Endothelial cell of umbilical vein (primary cell): ENCODE measurements at regions not wholly inside any gene's neighbourhood (a gene's known extent, or its start where the extent isn't known, plus 50 kb on each side); places are given as distances from the start of the nearest gene placed in this dataset.

ENCODE experiments used
- BruUV-seq: library from RNA; stranded (reverse); fragments of 400-500 nt; replicated peaks from 2 replicates; lab custom pipeline; 2021; lab: Mats Ljungman, UMichigan
- CTCF ChIA-PET: fragments of 300-600, 350-600 bp; sonication (Branson Sonifier 250); formaldehyde crosslinking; loops from one replicate; lab custom pipeline; 2021; ENCODE audit warnings: antibody characterized with exemption, inconsistent platforms; lab: Charles Lee
- POLR2A ChIA-PET: fragments of 300-600, 350-600 bp; sonication (Branson Sonifier 250); formaldehyde crosslinking; loops from one replicate; lab custom pipeline; 2021; ENCODE audit warnings: antibody characterized with exemption, inconsistent platforms; lab: Charles Lee
- DNase-seq: peaks from one replicate; pipeline ENCODE4 v3.0.0-alpha.2; 2011; ENCODE audit warnings: low read depth, low spot score
- FAIRE-seq: peaks from 2 replicates; lab custom pipeline; 2011; peaks lifted over from hg19 to GRCh38; lab: Jason Lieb, UNC
- H2AFZ ChIP-seq: 2 replicates; pipeline ENCODE4 v1.6.0; 2012; ENCODE audit warnings: low read depth, low read length, control low read depth, inconsistent platforms
- H3K27ac ChIP-seq: 2 replicates; pipeline ENCODE4 v1.5.1; 2011; ENCODE audit warnings: low read depth, mild to moderate bottlenecking, control low read depth, low read length, moderate library complexity; ENCODE audit not compliant: insufficient read depth
- H3K27me3 ChIP-seq, 2 experiments: 2 replicates each; pipeline versions ENCODE4 v1.6.0 to v1.6.1; 2011; ENCODE audit warnings: low read length in 2 of 2, mixed read lengths in 1 of 2; ENCODE audit not compliant: control insufficient read depth in 2 of 2, insufficient read depth in 2 of 2
- H3K36me3 ChIP-seq, 2 experiments: 2 replicates in 1 of 2; 3 replicates in 1 of 2; pipeline ENCODE4 v1.5.1; 2011; ENCODE audit warnings: low read length in 2 of 2, mild to moderate bottlenecking in 1 of 2, moderate library complexity in 1 of 2; ENCODE audit not compliant: control insufficient read depth in 2 of 2, insufficient read depth in 2 of 2; ENCODE audit errors: extremely low read depth in 1 of 2
- H3K4me1 ChIP-seq: 3 replicates; pipeline ENCODE4 v1.5.1; 2011; ENCODE audit warnings: mild to moderate bottlenecking, low read length; ENCODE audit not compliant: control insufficient read depth, insufficient read depth; ENCODE audit errors: extremely low read depth
- H3K4me2 ChIP-seq: 2 replicates; pipeline ENCODE4 v1.6.1; 2011; ENCODE audit warnings: low read length, control low read depth, mixed read lengths; ENCODE audit not compliant: insufficient read depth
- H3K4me3 ChIP-seq, 3 experiments: fragments of 200-600 bp in 1 of 3; sonication (generic), shearing (Covaris generic) in 1 of 3; replicated peaks in 1 of 3; 2 replicates each; pipeline ENCODE4 v1.5.1; 2011 to 2016; ENCODE audit warnings: control low read depth in 3 of 3, low read length in 3 of 3, mild to moderate bottlenecking in 2 of 3, inconsistent platforms in 1 of 3, low read depth in 1 of 3, moderate library complexity in 1 of 3; ENCODE audit not compliant: insufficient read depth in 1 of 3
- H3K79me2 ChIP-seq: 2 replicates; pipeline ENCODE4 v1.6.0; 2012; ENCODE audit warnings: low read length, inconsistent platforms; ENCODE audit not compliant: control insufficient read depth, insufficient read depth
- H3K9ac ChIP-seq: replicated peaks from 2 replicates; pipeline ENCODE3; 2011; ENCODE audit warnings: low read length, control low read depth; ENCODE audit not compliant: insufficient read depth; ENCODE audit errors: extremely low read depth
- H3K9me1 ChIP-seq: replicated peaks from 3 replicates; pipeline ENCODE4 v1.6.0; 2011; ENCODE audit warnings: mild to moderate bottlenecking, low read length; ENCODE audit not compliant: control insufficient read depth, insufficient read depth; ENCODE audit errors: extremely low read depth
- H3K9me3 ChIP-seq: replicated peaks from 2 replicates; pipeline ENCODE4 v1.5.1; 2012; ENCODE audit warnings: low read length, inconsistent platforms; ENCODE audit not compliant: control insufficient read depth, insufficient read depth
- H4K20me1 ChIP-seq: replicated peaks from 2 replicates; pipeline ENCODE3; 2011; ENCODE audit warnings: mild to moderate bottlenecking, low read length; ENCODE audit not compliant: control insufficient read depth, insufficient read depth; ENCODE audit errors: extremely low read depth
- CTCF ChIP-seq, 2 donors: IDR thresholded peaks; 1 replicate in 1 of 2; 2 replicates in 1 of 2; pipeline ENCODE4 v1.5.1; 2011; ENCODE audit warnings: low read length in 2 of 2, mild to moderate bottlenecking in 2 of 2, moderate library complexity in 2 of 2, control low read depth in 1 of 2, inconsistent platforms in 1 of 2, low read depth in 1 of 2; ENCODE audit not compliant: insufficient read depth in 1 of 2; ENCODE audit errors: extremely low read depth in 1 of 2
- FOS ChIP-seq: IDR thresholded peaks from 2 replicates; pipeline ENCODE4 v1.6.1; 2011; ENCODE audit warnings: mild to moderate bottlenecking, low read length, moderate library complexity, borderline replicate concordance; ENCODE audit not compliant: insufficient read depth
- GATA2 ChIP-seq: IDR thresholded peaks from 2 replicates; pipeline ENCODE4 v1.7.0; 2011; ENCODE audit warnings: low read depth, mild to moderate bottlenecking, moderate library complexity, mixed read lengths, low read length; ENCODE audit not compliant: insufficient read length, insufficient read depth
- JUN ChIP-seq: IDR thresholded peaks from 2 replicates; pipeline ENCODE4 v1.6.1; 2011; ENCODE audit warnings: borderline replicate concordance, low read depth; ENCODE audit not compliant: insufficient read length, insufficient read depth
- POLR2A ChIP-seq: IDR thresholded peaks from 2 replicates; pipeline ENCODE4 v1.6.1; 2012; ENCODE audit warnings: low read depth, mild to moderate bottlenecking, control low read depth, low read length
- POLR2AphosphoS5 ChIP-seq: IDR thresholded peaks from 2 replicates; pipeline ENCODE4 v1.6.1; 2012; ENCODE audit warnings: low read depth, mild to moderate bottlenecking, control low read depth, low read length, moderate library complexity; ENCODE audit not compliant: insufficient read depth
- dilution Hi-C: fragments of 300-500 bp; cut with MboI; formaldehyde crosslinking; loops from one replicate; pipeline ENCODE4 v1.15.0; 2019; ENCODE audit warnings: low sequenced_read_pairs; ENCODE audit not compliant: extremely low pct_ligation_motif_present
- intact Hi-C: fragments of 100-400 bp; cut with micrococcal nuclease; formaldehyde crosslinking; loops from one replicate; pipeline ENCODE4 v1.10.0; 2022

GRCh38 chr21:22476214-22476613 lies 1478.0 kb downstream of the NCAM2 start:
- dilution Hi-C loops, result no loop called here
- Histone ChIP-seq H3K9me3 (no peaks in the 10 kb centered on the region), H4K20me1 (no peaks in the 10 kb centered on the region), H3K9me1 (no peaks in the 10 kb centered on the region), H3K36me3 (no peaks in the 10 kb centered on the region), H3K27me3 (no peaks in the 10 kb centered on the region), H3K4me1 (no peaks in the 10 kb centered on the region), H3K27ac (no peak overlapping the region), H3K4me2 (no peak overlapping the region), H2AFZ (no peak overlapping the region), H3K4me3 (no peak overlapping the region), H3K79me2 (no peaks in the 10 kb centered on the region), H3K9ac (no peak overlapping the region)
- ChIA-PET POLR2A (no interaction called here), CTCF (no interaction called here)
- TF ChIP-seq FOS, result no peak
- no peak for TF ChIP-seq POLR2A
- no peak for TF ChIP-seq GATA2
- no peak for TF ChIP-seq POLR2AphosphoS5
- TF ChIP-seq JUN, result no peak
- no peak for TF ChIP-seq CTCF (IDR thresholded peaks at IDR 0.05; ENCODE audit: extremely low read depth in 1 of 2, insufficient read depth in 1 of 2, low read depth in 1 of 2, low read length in 2 of 2)
- FAIRE-seq (no peak), DNase-seq (no peak)
- BruUV-seq, result no TSS peak
- intact Hi-C loops, result no loop called here
